Loucy (cell line): ENCODE measurements at regions not wholly inside any gene's neighbourhood (a gene's known extent, or its start where the extent isn't known, plus 50 kb on each side); places are given as distances from the start of the nearest gene placed in this dataset.

Experiments used
- EZH2phosphoT487 ChIP-seq: fragments of 200-600 bp; IDR thresholded peaks from 2 replicates; pipeline ENCODE4 v1.6.1; 2018; ENCODE audit warnings: antibody characterized with exemption, mild to moderate bottlenecking, moderate library complexity, borderline replicate concordance
- TF ChIP-seq, protein P1 (sequence below): fragments of 200-600 bp; sonication (generic); conservative IDR thresholded peaks from 2 replicates; pipeline ENCODE4 v1.5.1; 2014; ENCODE audit warnings: mild to moderate bottlenecking, antibody characterized with exemption, low read length

DNA sequence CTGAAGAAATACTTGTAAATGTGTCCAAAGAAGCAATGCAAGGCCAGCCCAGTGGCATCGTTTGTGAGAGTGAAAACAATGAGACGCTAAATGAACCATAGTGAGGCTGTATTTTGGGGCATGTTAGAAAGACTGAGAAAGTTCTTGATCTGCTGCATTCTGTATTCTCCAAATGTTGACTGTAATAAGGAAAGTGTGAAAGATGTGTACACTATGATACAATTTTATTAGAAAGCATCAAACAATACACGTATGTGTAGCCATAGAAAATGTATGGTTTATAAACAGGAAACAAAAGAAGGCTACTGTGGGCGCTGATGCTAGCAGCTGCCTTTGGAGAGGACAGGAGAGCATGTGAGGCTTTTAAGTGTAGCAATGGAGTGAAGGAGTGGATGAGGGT is 233.5 kb upstream of the E2F8 start:
- TF ChIP-seq, protein P1, sequence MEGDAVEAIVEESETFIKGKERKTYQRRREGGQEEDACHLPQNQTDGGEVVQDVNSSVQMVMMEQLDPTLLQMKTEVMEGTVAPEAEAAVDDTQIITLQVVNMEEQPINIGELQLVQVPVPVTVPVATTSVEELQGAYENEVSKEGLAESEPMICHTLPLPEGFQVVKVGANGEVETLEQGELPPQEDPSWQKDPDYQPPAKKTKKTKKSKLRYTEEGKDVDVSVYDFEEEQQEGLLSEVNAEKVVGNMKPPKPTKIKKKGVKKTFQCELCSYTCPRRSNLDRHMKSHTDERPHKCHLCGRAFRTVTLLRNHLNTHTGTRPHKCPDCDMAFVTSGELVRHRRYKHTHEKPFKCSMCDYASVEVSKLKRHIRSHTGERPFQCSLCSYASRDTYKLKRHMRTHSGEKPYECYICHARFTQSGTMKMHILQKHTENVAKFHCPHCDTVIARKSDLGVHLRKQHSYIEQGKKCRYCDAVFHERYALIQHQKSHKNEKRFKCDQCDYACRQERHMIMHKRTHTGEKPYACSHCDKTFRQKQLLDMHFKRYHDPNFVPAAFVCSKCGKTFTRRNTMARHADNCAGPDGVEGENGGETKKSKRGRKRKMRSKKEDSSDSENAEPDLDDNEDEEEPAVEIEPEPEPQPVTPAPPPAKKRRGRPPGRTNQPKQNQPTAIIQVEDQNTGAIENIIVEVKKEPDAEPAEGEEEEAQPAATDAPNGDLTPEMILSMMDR: no peak
- TF ChIP-seq EZH2phosphoT487: no peak
